ENCODE measurements at regions not wholly inside any gene's neighbourhood (a gene's known extent, or its start where the extent isn't known, plus 50 kb on each side); places are given as distances from the start of the nearest gene placed in this dataset.

DNA sequence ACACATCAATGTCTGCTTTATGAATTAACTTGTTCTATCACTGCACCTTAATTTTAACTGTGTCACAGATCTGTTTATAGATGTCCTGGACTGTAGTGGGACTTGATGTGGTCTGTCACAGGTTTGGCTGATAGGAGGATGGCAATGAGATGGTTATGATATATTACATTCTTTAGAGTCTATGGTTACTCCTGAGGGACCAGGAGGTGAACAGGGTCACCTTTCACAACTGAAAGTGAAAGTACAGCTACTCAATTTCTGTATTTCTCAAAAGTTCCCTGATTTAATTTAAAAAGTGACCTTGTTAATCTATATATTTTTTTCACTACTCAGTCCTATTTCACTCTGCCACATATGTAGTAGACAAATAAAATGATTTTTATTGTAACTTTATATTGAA lies 1284.1 kb upstream of the GYPC start:
- DNase-seq (ENCODE audit: low read depth): no peak
- H3K4me3 ChIP-seq (ENCODE audit: low read depth, low read length): no peak overlapping the region
- TF ChIP-seq, protein P1, sequence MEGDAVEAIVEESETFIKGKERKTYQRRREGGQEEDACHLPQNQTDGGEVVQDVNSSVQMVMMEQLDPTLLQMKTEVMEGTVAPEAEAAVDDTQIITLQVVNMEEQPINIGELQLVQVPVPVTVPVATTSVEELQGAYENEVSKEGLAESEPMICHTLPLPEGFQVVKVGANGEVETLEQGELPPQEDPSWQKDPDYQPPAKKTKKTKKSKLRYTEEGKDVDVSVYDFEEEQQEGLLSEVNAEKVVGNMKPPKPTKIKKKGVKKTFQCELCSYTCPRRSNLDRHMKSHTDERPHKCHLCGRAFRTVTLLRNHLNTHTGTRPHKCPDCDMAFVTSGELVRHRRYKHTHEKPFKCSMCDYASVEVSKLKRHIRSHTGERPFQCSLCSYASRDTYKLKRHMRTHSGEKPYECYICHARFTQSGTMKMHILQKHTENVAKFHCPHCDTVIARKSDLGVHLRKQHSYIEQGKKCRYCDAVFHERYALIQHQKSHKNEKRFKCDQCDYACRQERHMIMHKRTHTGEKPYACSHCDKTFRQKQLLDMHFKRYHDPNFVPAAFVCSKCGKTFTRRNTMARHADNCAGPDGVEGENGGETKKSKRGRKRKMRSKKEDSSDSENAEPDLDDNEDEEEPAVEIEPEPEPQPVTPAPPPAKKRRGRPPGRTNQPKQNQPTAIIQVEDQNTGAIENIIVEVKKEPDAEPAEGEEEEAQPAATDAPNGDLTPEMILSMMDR (IDR thresholded peaks at IDR 0.05; ENCODE audit: insufficient read depth, low read depth, low read length): no peak

- TF ChIP-seq, protein P1 (IDR thresholded peaks at IDR 0.05; ENCODE audit: insufficient read depth, low read depth, low read length): no peak
- H3K4me3 ChIP-seq (ENCODE audit: low read depth, low read length): no peak overlapping the region
Measured at GRCh38 chr2:125373293-125373692, 1282.7 kb upstream of the GYPC start.

DNA sequence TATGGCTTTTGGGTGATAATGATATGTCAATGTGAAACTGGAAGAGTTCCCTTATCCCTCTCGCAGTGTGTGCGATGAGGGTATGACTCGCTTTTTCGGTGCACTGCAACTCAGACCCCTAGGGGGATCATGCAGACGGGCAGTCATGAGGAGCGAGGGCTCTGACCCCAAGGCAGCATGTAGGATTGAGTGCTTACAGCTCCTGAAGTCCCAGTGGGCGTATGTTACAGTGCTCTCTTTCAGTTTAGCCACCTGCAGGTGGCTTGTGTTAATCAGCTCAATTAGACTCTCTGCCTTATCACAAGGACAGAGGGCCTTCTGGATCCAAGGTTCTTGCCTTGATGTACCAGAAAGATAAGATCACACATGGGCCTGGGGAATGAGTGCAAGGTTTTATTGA lies 1269.9 kb upstream of the GYPC start:
- DNase-seq (ENCODE audit: low read depth): no peak
- TF ChIP-seq, protein P1 (IDR thresholded peaks at IDR 0.05; ENCODE audit: insufficient read depth, low read depth, low read length): no peak
- no peak overlapping the region for H3K4me3 ChIP-seq (ENCODE audit: low read depth, low read length)

More at GRCh38 chr2:125373293-125373692, 1282.7 kb upstream of the GYPC start:
- no peak for DNase-seq (ENCODE audit: low read depth)

GRCh38 chr2:125397535-125398251 lies 1258.3 kb upstream of the GYPC start:
- no peak for DNase-seq (ENCODE audit: low read depth)
- TF ChIP-seq, protein P1 (IDR thresholded peaks at IDR 0.05; ENCODE audit: insufficient read depth, low read depth, low read length): no peak
- H3K4me3 ChIP-seq (ENCODE audit: low read depth, low read length): no peak overlapping the region

GRCh38 chr2:125398738-125399524 lies 1257.0 kb upstream of the GYPC start:
- DNase-seq (ENCODE audit: low read depth): no peak
- TF ChIP-seq, protein P1 (IDR thresholded peaks at IDR 0.05; ENCODE audit: insufficient read depth, low read depth, low read length): no peak
- H3K4me3 ChIP-seq (ENCODE audit: low read depth, low read length): no peak overlapping the region

GRCh38 chr2:125405816-125406215 lies 1250.1 kb upstream of the GYPC start:
- TF ChIP-seq, protein P1 (IDR thresholded peaks at IDR 0.05; ENCODE audit: insufficient read depth, low read depth, low read length): no peak
- peak; percentile 77 for DNase-seq (ENCODE audit: low read depth)
- no peak overlapping the region for H3K4me3 ChIP-seq (ENCODE audit: low read depth, low read length)
